GM12878 (cell line): ENCODE measurements at regions not wholly inside any gene's neighbourhood (a gene's known extent, or its start where the extent isn't known, plus 50 kb on each side); places are given as distances from the start of the nearest gene placed in this dataset.

Experiments
- CTCF ChIP-seq, 3 experiments: IDR thresholded peaks in 2 of 3; conservative IDR thresholded peaks in 1 of 3; 2 replicates each; pipeline ENCODE4 v1.5.1; 2011; ENCODE audit warnings: low read depth in 3 of 3, low read length in 3 of 3, mild to moderate bottlenecking in 3 of 3, control low read depth in 2 of 3, moderate library complexity in 2 of 3, inconsistent platforms in 1 of 3, mixed read lengths in 1 of 3; ENCODE audit not compliant: control insufficient read depth in 2 of 3, insufficient read depth in 1 of 3; ENCODE audit errors: extremely low read depth in 1 of 3
- EZH2 ChIP-seq: IDR thresholded peaks from 2 replicates; pipeline ENCODE4 v1.6.1; 2012; ENCODE audit warnings: low read depth, mild to moderate bottlenecking, control low read depth, inconsistent platforms, low read length, borderline replicate concordance; ENCODE audit not compliant: control insufficient read depth
- FOXK2 ChIP-seq: fragments of 450-650 bp; IDR thresholded peaks from 2 replicates; pipeline ENCODE4 v1.6.1; 2017; ENCODE audit warnings: mild to moderate bottlenecking, moderate library complexity
- GATAD2B ChIP-seq: fragments of 450-650 bp; conservative IDR thresholded peaks from 2 replicates; pipeline ENCODE4 v1.6.1; 2017; ENCODE audit warnings: low read depth, mild to moderate bottlenecking, moderate library complexity
- NBN ChIP-seq: fragments of 450-650 bp; IDR thresholded peaks from 2 replicates; pipeline ENCODE4 v1.6.1; 2016
- NR2C2 ChIP-seq: IDR thresholded peaks from 2 replicates; pipeline ENCODE4 v1.6.1; 2011; ENCODE audit warnings: borderline replicate concordance, low read depth; ENCODE audit not compliant: control insufficient read depth, insufficient read length
- PAX5 ChIP-seq: IDR thresholded peaks from 2 replicates; pipeline ENCODE4 v1.6.1; 2011; ENCODE audit warnings: low read depth, low read length, borderline replicate concordance
- RFX5 ChIP-seq: IDR thresholded peaks from 2 replicates; pipeline ENCODE4 v1.6.1; 2011; ENCODE audit warnings: low read depth, low read length, improper control_type of control experiment
- USF2 ChIP-seq: IDR thresholded peaks from 2 replicates; pipeline ENCODE4 v1.6.1; 2011; ENCODE audit warnings: low read depth, low read length, improper control_type of control experiment, borderline replicate concordance

GRCh38 chrX:147170993-147171392 lies 356.4 kb upstream of the CXorf51A start:
- TF ChIP-seq NBN (no peak), FOXK2 (no peak), EZH2 (no peak), USF2 (no peak), RFX5 (no peak), PAX5 (no peak), CTCF (IDR thresholded peaks at IDR 0.05 in 2 of 3, conservative IDR thresholded peaks at IDR 0.05 in 1 of 3; ENCODE audit: control insufficient read depth in 2 of 3, extremely low read depth in 1 of 3, insufficient read depth in 1 of 3, low read depth in 3 of 3, low read length in 3 of 3) (no peak), NR2C2 (no peak), GATAD2B (no peak)
